A673 (cell line): ENCODE measurements at regions not wholly inside any gene's neighbourhood (a gene's known extent, or its start where the extent isn't known, plus 50 kb on each side); places are given as distances from the start of the nearest gene placed in this dataset.

ENCODE experiments used
- CTCF ChIP-seq: fragments of 300-800, 200-600 bp; sonication (generic); conservative IDR thresholded peaks from 2 replicates; pipeline ENCODE4 v1.5.1; 2017; ENCODE audit warnings: low read depth, mild to moderate bottlenecking, antibody characterized with exemption, low read length, moderate library complexity, mixed read lengths
- EZH2 ChIP-seq: fragments of 200-600 bp; sonication (generic); IDR thresholded peaks from 2 replicates; pipeline ENCODE4 v1.6.1; 2017; ENCODE audit warnings: borderline replicate concordance, low read depth, mild to moderate bottlenecking, mixed read lengths, antibody characterized with exemption, low read length; ENCODE audit not compliant: poor library complexity, severe bottlenecking

DNA sequence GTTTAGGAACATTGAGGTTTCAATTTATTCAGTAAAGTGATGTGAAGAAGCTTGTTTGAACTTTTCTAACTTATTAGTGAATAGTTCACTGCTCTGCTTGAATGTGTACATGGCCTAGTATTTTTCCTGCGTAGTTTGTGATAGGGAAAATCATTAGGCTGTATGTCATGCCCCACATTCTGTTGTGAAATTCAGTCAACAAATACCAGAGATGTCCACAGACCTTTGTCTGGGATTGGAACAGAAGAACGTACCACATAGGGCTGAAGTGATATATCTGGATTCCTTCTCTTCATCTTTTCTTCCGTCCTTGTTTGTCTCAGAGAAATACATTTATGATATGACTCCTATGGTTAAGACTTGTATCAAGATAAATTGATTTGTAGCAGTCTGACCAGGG is 88.8 kb upstream of the PLS3 start:
- TF ChIP-seq CTCF (no peak), EZH2 (no peak)
